ENCODE measurements at regions not wholly inside any gene's neighbourhood (a gene's known extent, or its start where the extent isn't known, plus 50 kb on each side); places are given as distances from the start of the nearest gene placed in this dataset.

DNA sequence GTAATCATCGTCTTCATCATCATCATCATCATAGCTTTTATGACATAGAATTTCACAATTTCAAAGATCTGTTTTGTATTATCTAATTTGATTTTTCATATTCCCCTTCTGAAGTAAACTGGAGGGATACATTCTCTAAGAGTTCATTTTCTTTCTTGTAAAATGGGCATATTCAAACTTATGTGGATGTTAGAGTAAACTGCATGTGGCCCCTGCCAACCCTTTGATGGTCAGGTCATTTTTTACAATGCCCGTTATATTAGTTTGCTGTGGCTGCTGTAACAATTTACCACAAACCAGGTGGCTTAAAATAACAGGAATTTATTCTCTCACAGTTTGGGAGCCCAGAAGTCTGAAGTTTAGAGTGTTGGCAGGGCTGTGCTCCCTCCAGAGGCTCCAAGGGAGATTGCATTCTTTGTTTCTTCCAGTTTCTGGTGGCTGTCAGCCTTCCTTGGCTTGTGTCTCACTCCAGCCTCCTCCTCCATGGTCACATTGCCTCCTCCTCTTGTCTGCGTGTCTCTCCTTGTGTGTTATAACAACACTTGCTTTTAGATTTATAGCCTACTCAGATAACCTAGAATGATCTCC, 127.5 kb upstream of the MMADHC start:
- TF ChIP-seq ZC3H10 (CRISPR knock-in tag; IDR thresholded peaks at IDR 0.05) (no peak), TCF4 (CRISPR knock-in tag; IDR thresholded peaks at IDR 0.05; ENCODE audit: borderline replicate concordance) (no peak), OSR1 (CRISPR knock-in tag; IDR thresholded peaks at IDR 0.05) (no peak), SNAI2 (CRISPR knock-in tag; IDR thresholded peaks at IDR 0.05) (no peak), POU6F1 (CRISPR knock-in tag; IDR thresholded peaks at IDR 0.05; ENCODE audit: borderline replicate concordance, low read depth) (no peak), CSDC2 (CRISPR knock-in tag; IDR thresholded peaks at IDR 0.05) (no peak), TOX (CRISPR knock-in tag; IDR thresholded peaks at IDR 0.05; ENCODE audit: borderline replicate concordance) (no peak), ZFP30 (CRISPR knock-in tag; IDR thresholded peaks at IDR 0.05) (no peak), TSHZ2 (CRISPR knock-in tag; IDR thresholded peaks at IDR 0.05) (no peak), ISL1 (CRISPR knock-in tag; IDR thresholded peaks at IDR 0.05) (no peak), PPARA (CRISPR knock-in tag; IDR thresholded peaks at IDR 0.05; ENCODE audit: borderline replicate concordance) (no peak), GLIS3 (CRISPR knock-in tag; IDR thresholded peaks at IDR 0.05) (no peak), ZFP3 (CRISPR knock-in tag; IDR thresholded peaks at IDR 0.05) (no peak)
- peak; percentile 97 for ATAC-seq

- no peak for ATAC-seq
- TF ChIP-seq CSDC2 (CRISPR knock-in tag; IDR thresholded peaks at IDR 0.05), result no peak
- TF ChIP-seq ZFP30 (CRISPR knock-in tag; IDR thresholded peaks at IDR 0.05), result no peak
- no peak for TF ChIP-seq ZFP3 (CRISPR knock-in tag; IDR thresholded peaks at IDR 0.05)
- TF ChIP-seq TSHZ2 (CRISPR knock-in tag; IDR thresholded peaks at IDR 0.05), result no peak
- no peak for TF ChIP-seq PPARA (CRISPR knock-in tag; IDR thresholded peaks at IDR 0.05; ENCODE audit: borderline replicate concordance)
- TF ChIP-seq TCF4 (CRISPR knock-in tag; IDR thresholded peaks at IDR 0.05; ENCODE audit: borderline replicate concordance), result no peak
- TF ChIP-seq, protein P1, sequence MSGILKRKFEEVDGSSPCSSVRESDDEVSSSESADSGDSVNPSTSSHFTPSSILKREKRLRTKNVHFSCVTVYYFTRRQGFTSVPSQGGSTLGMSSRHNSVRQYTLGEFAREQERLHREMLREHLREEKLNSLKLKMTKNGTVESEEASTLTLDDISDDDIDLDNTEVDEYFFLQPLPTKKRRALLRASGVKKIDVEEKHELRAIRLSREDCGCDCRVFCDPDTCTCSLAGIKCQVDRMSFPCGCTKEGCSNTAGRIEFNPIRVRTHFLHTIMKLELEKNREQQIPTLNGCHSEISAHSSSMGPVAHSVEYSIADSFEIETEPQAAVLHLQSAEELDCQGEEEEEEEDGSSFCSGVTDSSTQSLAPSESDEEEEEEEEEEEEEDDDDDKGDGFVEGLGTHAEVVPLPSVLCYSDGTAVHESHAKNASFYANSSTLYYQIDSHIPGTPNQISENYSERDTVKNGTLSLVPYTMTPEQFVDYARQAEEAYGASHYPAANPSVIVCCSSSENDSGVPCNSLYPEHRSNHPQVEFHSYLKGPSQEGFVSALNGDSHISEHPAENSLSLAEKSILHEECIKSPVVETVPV (CRISPR knock-in tag; IDR thresholded peaks at IDR 0.05), result no peak
- no peak for TF ChIP-seq GLIS3 (CRISPR knock-in tag; IDR thresholded peaks at IDR 0.05)
- no peak for TF ChIP-seq ESRRG (CRISPR knock-in tag; IDR thresholded peaks at IDR 0.05)
- no peak for TF ChIP-seq ARNTL (CRISPR knock-in tag; IDR thresholded peaks at IDR 0.05; ENCODE audit: borderline replicate concordance, low read depth)
- TF ChIP-seq PATZ1 (CRISPR knock-in tag; IDR thresholded peaks at IDR 0.05; ENCODE audit: borderline replicate concordance), result no peak
- TF ChIP-seq SNAI2 (CRISPR knock-in tag; IDR thresholded peaks at IDR 0.05), result no peak
- TF ChIP-seq ZNF8 (CRISPR knock-in tag; IDR thresholded peaks at IDR 0.05), result no peak
- TF ChIP-seq, protein P2, sequence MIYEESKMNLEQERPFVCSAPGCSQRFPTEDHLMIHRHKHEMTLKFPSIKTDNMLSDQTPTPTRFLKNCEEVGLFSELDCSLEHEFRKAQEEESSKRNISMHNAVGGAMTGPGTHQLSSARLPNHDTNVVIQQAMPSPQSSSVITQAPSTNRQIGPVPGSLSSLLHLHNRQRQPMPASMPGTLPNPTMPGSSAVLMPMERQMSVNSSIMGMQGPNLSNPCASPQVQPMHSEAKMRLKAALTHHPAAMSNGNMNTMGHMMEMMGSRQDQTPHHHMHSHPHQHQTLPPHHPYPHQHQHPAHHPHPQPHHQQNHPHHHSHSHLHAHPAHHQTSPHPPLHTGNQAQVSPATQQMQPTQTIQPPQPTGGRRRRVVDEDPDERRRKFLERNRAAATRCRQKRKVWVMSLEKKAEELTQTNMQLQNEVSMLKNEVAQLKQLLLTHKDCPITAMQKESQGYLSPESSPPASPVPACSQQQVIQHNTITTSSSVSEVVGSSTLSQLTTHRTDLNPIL (CRISPR knock-in tag; IDR thresholded peaks at IDR 0.05; ENCODE audit: low read depth), result no peak
- no peak for TF ChIP-seq BACH2 (CRISPR knock-in tag; IDR thresholded peaks at IDR 0.05; ENCODE audit: borderline replicate concordance)
- no peak for TF ChIP-seq ZNF70 (CRISPR knock-in tag; IDR thresholded peaks at IDR 0.05)
Observed at GRCh38 chr2:149709496-149710263, 122.1 kb upstream of the MMADHC start.

Data from SK-N-SH treated with all-trans-retinoic acid at 6 μM for 48 hours (cell line).